GM06990 (cell line): ENCODE measurements at regions not wholly inside any gene's neighbourhood (a gene's known extent, or its start where the extent isn't known, plus 50 kb on each side); places are given as distances from the start of the nearest gene placed in this dataset.
"Not testable (repeated sequence)": the region's sequence is repeated elsewhere in the genome, so short reads cannot be mapped to it uniquely, and the experiment has no call there.

Experiments used
- DNase-seq: peaks from one replicate; pipeline ENCODE4 v3.0.0-alpha.2; 2011; ENCODE audit not compliant: insufficient read length; ENCODE audit errors: extremely low read depth
- H3K27me3 ChIP-seq: replicated peaks from 2 replicates; pipeline ENCODE4 v1.6.0; 2011; ENCODE audit warnings: low read length; ENCODE audit not compliant: control insufficient read depth, insufficient read depth
- H3K36me3 ChIP-seq: 2 replicates; pipeline ENCODE4 v1.5.1; 2011; ENCODE audit warnings: low read length; ENCODE audit not compliant: control insufficient read depth, insufficient read depth
- H3K4me3 ChIP-seq: replicated peaks from 2 replicates; pipeline ENCODE4 v1.5.1; 2011; ENCODE audit warnings: low read depth, mild to moderate bottlenecking, control low read depth, low read length
- CTCF ChIP-seq: IDR thresholded peaks from 2 replicates; pipeline ENCODE4 v1.5.1; 2011; ENCODE audit warnings: low read length, control low read depth, mild to moderate bottlenecking, inconsistent platforms; ENCODE audit not compliant: insufficient read depth, poor library complexity, severe bottlenecking

- no peak overlapping the region for H3K4me3 ChIP-seq
- H3K27me3 ChIP-seq, result no peaks in the 10 kb centered on the region
- TF ChIP-seq CTCF, result no peak
- no peak for DNase-seq
- H3K36me3 ChIP-seq, result no peaks in the 10 kb centered on the region
Observed at GRCh38 chr11:21727102-21727501, 465.8 kb upstream of the ANO5 start.

- no peaks in the 10 kb centered on the region for H3K36me3 ChIP-seq
- no peak for TF ChIP-seq CTCF
- no peaks in the 10 kb centered on the region for H3K27me3 ChIP-seq
Observed at GRCh38 chr11:21736404-21736803, 456.5 kb upstream of the ANO5 start.

GRCh38 chr11:21752475-21753243, 440.2 kb upstream of the ANO5 start:
- not testable (repeated sequence) for DNase-seq, H3K27me3 ChIP-seq, H3K36me3 ChIP-seq, H3K4me3 ChIP-seq

More at GRCh38 chr11:21736404-21736803, 456.5 kb upstream of the ANO5 start:
- no peak overlapping the region for H3K4me3 ChIP-seq
- no peak for DNase-seq

- H3K4me3 ChIP-seq, H3K36me3 ChIP-seq, H3K27me3 ChIP-seq, DNase-seq: not testable (repeated sequence)
Observed at GRCh38 chr11:21753244-21753767, 439.6 kb upstream of the ANO5 start.

- no peak for DNase-seq
- Histone ChIP-seq H3K36me3 (no peaks in the 10 kb centered on the region), H3K4me3 (no peak overlapping the region), H3K27me3 (no peaks in the 10 kb centered on the region)
- TF ChIP-seq CTCF, result no peak
Observed at GRCh38 chr11:21761000-21761399, 431.9 kb upstream of the ANO5 start.

- H3K36me3 ChIP-seq, result no peaks in the 10 kb centered on the region
- no peaks in the 10 kb centered on the region for H3K27me3 ChIP-seq
- H3K4me3 ChIP-seq, result no peak overlapping the region
- no peak for TF ChIP-seq CTCF
- DNase-seq, result no peak
Observed at GRCh38 chr11:21768388-21768787, 424.5 kb upstream of the ANO5 start.
